SK-N-SH (cell line): ENCODE measurements at regions not wholly inside any gene's neighbourhood (a gene's known extent, or its start where the extent isn't known, plus 50 kb on each side); places are given as distances from the start of the nearest gene placed in this dataset.

Source experiments
- CTCF ChIA-PET: fragments of 300-600, 350-600 bp; formaldehyde crosslinking; extraction: SDS; loops from one replicate; lab custom pipeline; 2021; lab: Yijun Ruan, JAX
- POLR2A ChIA-PET: fragments of 350-600 bp; sonication (Branson Sonifier 250); formaldehyde crosslinking; extraction: SDS; loops from one replicate; lab custom pipeline; 2020; ENCODE audit warnings: antibody characterized with exemption, inconsistent platforms; lab: Yijun Ruan, JAX
- DNase-seq: peaks from one replicate; pipeline ENCODE4 v3.0.0; 2012
- H2AFZ ChIP-seq: fragments of 200-600 bp; sonication (generic); 2 replicates; pipeline ENCODE4 v1.8.1; 2016; ENCODE audit warnings: antibody characterized with exemption, mild to moderate bottlenecking, low read depth
- H3F3A ChIP-seq: fragments of 200-600 bp; sonication (generic); replicated peaks from 2 replicates; pipeline ENCODE3; 2016; ENCODE audit warnings: antibody characterized with exemption, mild to moderate bottlenecking; ENCODE audit not compliant: insufficient read depth
- H3K27ac ChIP-seq, 2 experiments: fragments of 200-500 bp in 1 of 2; fragments of 200-600 bp in 1 of 2; sonication (Bioruptor generic) in 1 of 2; sonication (generic), shearing (Covaris generic) in 1 of 2; 2 replicates each; pipeline versions ENCODE4 v1.5.1 to v1.6.1; 2014 to 2016; ENCODE audit warnings: low read depth in 2 of 2, inconsistent platforms in 1 of 2, low read length in 1 of 2, mild to moderate bottlenecking in 1 of 2, mixed read lengths in 1 of 2
- H3K27me3 ChIP-seq: fragments of 200-600 bp; sonication (generic), shearing (Covaris generic); 2 replicates; pipeline ENCODE4 v1.6.1; 2016; ENCODE audit warnings: mixed run types; ENCODE audit not compliant: insufficient read depth
- H3K36me3 ChIP-seq, 2 experiments: fragments of 200-500 bp in 1 of 2; fragments of 200-600 bp in 1 of 2; sonication (Bioruptor generic) in 1 of 2; sonication (generic) in 1 of 2; replicated peaks in 1 of 2; 2 replicates each; pipeline versions ENCODE3 to v1.5.1; 2014 to 2016; ENCODE audit warnings: low read length in 1 of 2, mild to moderate bottlenecking in 1 of 2; ENCODE audit not compliant: insufficient read depth in 2 of 2, control insufficient read depth in 1 of 2
- H3K4me1 ChIP-seq, 2 experiments: fragments of 200-500 bp in 1 of 2; fragments of 200-600 bp in 1 of 2; sonication (Bioruptor generic) in 1 of 2; sonication (generic), shearing (Covaris generic) in 1 of 2; 2 replicates each; pipeline versions ENCODE4 v1.5.1 to v1.6.1; 2014 to 2016; ENCODE audit warnings: low read depth in 1 of 2, low read length in 1 of 2, mixed run types in 1 of 2; ENCODE audit not compliant: insufficient read depth in 2 of 2, control insufficient read depth in 1 of 2
- H3K4me2 ChIP-seq: fragments of 200-600 bp; sonication (generic), shearing (Covaris generic); 2 replicates; pipeline ENCODE4 v1.6.1; 2017; ENCODE audit warnings: mixed run types
- H3K4me3 ChIP-seq, 2 experiments: fragments of 200-500 bp in 1 of 2; fragments of 200-600 bp in 1 of 2; sonication (Bioruptor generic) in 1 of 2; sonication (generic), shearing (Covaris generic) in 1 of 2; 2 replicates each; pipeline versions ENCODE4 v1.5.1 to v1.8.1; 2014 to 2016; ENCODE audit warnings: low read depth in 2 of 2, inconsistent platforms in 1 of 2, low read length in 1 of 2, mild to moderate bottlenecking in 1 of 2, mixed read lengths in 1 of 2, moderate library complexity in 1 of 2
- H3K79me2 ChIP-seq: fragments of 200-600 bp; sonication (generic); 2 replicates; pipeline ENCODE4 v1.8.1; 2017; ENCODE audit warnings: mild to moderate bottlenecking; ENCODE audit not compliant: insufficient read depth
- H3K9ac ChIP-seq: fragments of 200-600 bp; sonication (generic); 2 replicates; pipeline ENCODE4 v1.6.1; 2017; ENCODE audit warnings: mixed run types
- H3K9me2 ChIP-seq: fragments of 200-600 bp; sonication (generic); 2 replicates; pipeline ENCODE4 v1.6.1; 2017; ENCODE audit warnings: mixed run types
- H3K9me3 ChIP-seq: fragments of 200-600 bp; sonication (generic); 2 replicates; pipeline ENCODE4 v1.6.1; 2017; ENCODE audit warnings: mixed run types, mild to moderate bottlenecking, moderate library complexity
- H4K20me1 ChIP-seq: fragments of 200-600 bp; sonication (generic); 2 replicates; pipeline ENCODE4 v1.6.1; 2017; ENCODE audit warnings: mild to moderate bottlenecking, mixed run types; ENCODE audit not compliant: insufficient read depth
- ELF1 ChIP-seq: IDR thresholded peaks from 2 replicates; pipeline ENCODE4 v1.4.0; 2012
- EP300 ChIP-seq, 2 experiments: IDR thresholded peaks; 2 replicates each; pipeline versions ENCODE4 v1.4.0 to v1.6.1; 2012; ENCODE audit warnings: borderline replicate concordance in 1 of 2, low read depth in 1 of 2, low read length in 1 of 2
- EZH2phosphoT487 ChIP-seq: fragments of 200-600 bp; sonication (generic); IDR thresholded peaks from 2 replicates; pipeline ENCODE4 v1.6.1; 2017; ENCODE audit warnings: low read depth, mixed run types, mild to moderate bottlenecking, antibody characterized with exemption, moderate library complexity, borderline replicate concordance
- FOSL2 ChIP-seq: IDR thresholded peaks from 2 replicates; pipeline ENCODE4 v1.4.0; 2012; ENCODE audit warnings: low read depth, mild to moderate bottlenecking, moderate library complexity, borderline replicate concordance
- IRF3 ChIP-seq: fragments of 150-350 bp; IDR thresholded peaks from 2 replicates; pipeline ENCODE4 v1.6.1; 2016; ENCODE audit warnings: mild to moderate bottlenecking, low read depth, low read length
- MXI1 ChIP-seq: IDR thresholded peaks from 2 replicates; pipeline ENCODE4 v1.6.1; 2012; ENCODE audit warnings: mild to moderate bottlenecking, low read depth, low read length, improper control_type of control experiment
- NFIC ChIP-seq: IDR thresholded peaks from 2 replicates; pipeline ENCODE4 v1.4.0; 2012; ENCODE audit warnings: borderline replicate concordance
- PBX3 ChIP-seq: IDR thresholded peaks from 2 replicates; pipeline ENCODE4; 2012
- SIN3A ChIP-seq: IDR thresholded peaks from 2 replicates; pipeline ENCODE4 v1.6.1; 2012; ENCODE audit warnings: low read depth, mild to moderate bottlenecking, low read length, moderate library complexity, borderline replicate concordance
- WGBS: methylation state at CpG from one replicate; pipeline ENCODE4 v1.1.6; 2017; ENCODE audit warnings: low lambda C conversion rate; 5-methylcytosine and 5-hydroxymethylcytosine counted together
- TF ChIP-seq, protein P1 (sequence below): IDR thresholded peaks from 2 replicates; pipeline ENCODE4 v1.4.0; 2012; ENCODE audit warnings: low read depth, borderline replicate concordance
- TF ChIP-seq, protein P2 (sequence below): IDR thresholded peaks from 2 replicates; pipeline ENCODE4 v1.4.0; 2012; ENCODE audit warnings: low read depth, borderline replicate concordance
- TF ChIP-seq, protein P3 (sequence below): fragments of 150-350 bp; IDR thresholded peaks from 2 replicates; pipeline ENCODE4 v1.6.1; 2017; ENCODE audit warnings: antibody characterized with exemption, low read length, low read depth, borderline replicate concordance
- TF ChIP-seq, protein P4 (sequence below): IDR thresholded peaks from 2 replicates; pipeline ENCODE4 v1.6.1; 2012; ENCODE audit warnings: mild to moderate bottlenecking, low read depth, low read length, moderate library complexity
- TF ChIP-seq, protein P5 (sequence below): IDR thresholded peaks from 2 replicates; pipeline ENCODE4 v1.4.0; 2012; ENCODE audit warnings: low read depth

- no peak for TF ChIP-seq PBX3
- TF ChIP-seq, protein P1, sequence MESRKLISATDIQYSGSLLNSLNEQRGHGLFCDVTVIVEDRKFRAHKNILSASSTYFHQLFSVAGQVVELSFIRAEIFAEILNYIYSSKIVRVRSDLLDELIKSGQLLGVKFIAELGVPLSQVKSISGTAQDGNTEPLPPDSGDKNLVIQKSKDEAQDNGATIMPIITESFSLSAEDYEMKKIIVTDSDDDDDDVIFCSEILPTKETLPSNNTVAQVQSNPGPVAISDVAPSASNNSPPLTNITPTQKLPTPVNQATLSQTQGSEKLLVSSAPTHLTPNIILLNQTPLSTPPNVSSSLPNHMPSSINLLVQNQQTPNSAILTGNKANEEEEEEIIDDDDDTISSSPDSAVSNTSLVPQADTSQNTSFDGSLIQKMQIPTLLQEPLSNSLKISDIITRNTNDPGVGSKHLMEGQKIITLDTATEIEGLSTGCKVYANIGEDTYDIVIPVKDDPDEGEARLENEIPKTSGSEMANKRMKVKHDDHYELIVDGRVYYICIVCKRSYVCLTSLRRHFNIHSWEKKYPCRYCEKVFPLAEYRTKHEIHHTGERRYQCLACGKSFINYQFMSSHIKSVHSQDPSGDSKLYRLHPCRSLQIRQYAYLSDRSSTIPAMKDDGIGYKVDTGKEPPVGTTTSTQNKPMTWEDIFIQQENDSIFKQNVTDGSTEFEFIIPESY: no peak
Measured at GRCh38 chr7:91681718-91682117, 198.8 kb downstream of the MTERF1 start (continued).

GRCh38 chr7:91683823-91684222 is 196.7 kb downstream of the MTERF1 start:
- Histone ChIP-seq H3K9ac (no peak overlapping the region), H3K27me3 (no peaks in the 10 kb centered on the region), H2AFZ (no peak overlapping the region), H4K20me1 (no peaks in the 10 kb centered on the region), H3K9me3 (no peaks in the 10 kb centered on the region), H3K9me2 (no peaks in the 10 kb centered on the region), H3K4me2 (no peak overlapping the region), H3K4me1 (peaks cover 0 to 3% of the 10 kb centered on the region in 2 experiments; a peak in 1 of 4 replicates), H3K4me3 (no peak overlapping the region), H3K36me3 (no peaks in the 10 kb centered on the region), H3F3A (no peaks in the 10 kb centered on the region), H3K27ac (no peak overlapping the region), H3K79me2 (no peaks in the 10 kb centered on the region)
- TF ChIP-seq MXI1: no peak
- peak; percentile 16 for DNase-seq
- POLR2A ChIA-PET: interaction anchor here (0.6 kb wide), 1 partner anchor 91 kb away, joined by 4 read pairs; no protein-coding TSS in a partner anchor
- CTCF ChIA-PET: no interaction called here

GRCh38 chr7:91685544-91685943 is 195.0 kb downstream of the MTERF1 start:
- H3F3A ChIP-seq: no peaks in the 10 kb centered on the region
- H3K4me3 ChIP-seq: no peak overlapping the region
- ChIA-PET POLR2A (no interaction called here), CTCF (interaction anchor here (1.1 kb wide), 1 partner anchor 9 kb away, joined by 3 read pairs; no protein-coding TSS in a partner anchor)
- no peak for DNase-seq
- no peaks in the 10 kb centered on the region for H3K27me3 ChIP-seq
- WGBS: 24% methylated on average over 1 of the region's 1 CpG
- no peaks in the 10 kb centered on the region for H4K20me1 ChIP-seq
- no peak overlapping the region for H3K9ac ChIP-seq
- H3K9me2 ChIP-seq: no peaks in the 10 kb centered on the region
- no peak overlapping the region for H2AFZ ChIP-seq
- no peak overlapping the region for H3K4me2 ChIP-seq
- no peak overlapping the region for H3K27ac ChIP-seq
- no peaks in the 10 kb centered on the region for H3K36me3 ChIP-seq
- no peaks in the 10 kb centered on the region for H3K9me3 ChIP-seq
- H3K79me2 ChIP-seq: no peaks in the 10 kb centered on the region
- no peak for TF ChIP-seq SIN3A
- TF ChIP-seq IRF3: no peak
- TF ChIP-seq, protein P2, sequence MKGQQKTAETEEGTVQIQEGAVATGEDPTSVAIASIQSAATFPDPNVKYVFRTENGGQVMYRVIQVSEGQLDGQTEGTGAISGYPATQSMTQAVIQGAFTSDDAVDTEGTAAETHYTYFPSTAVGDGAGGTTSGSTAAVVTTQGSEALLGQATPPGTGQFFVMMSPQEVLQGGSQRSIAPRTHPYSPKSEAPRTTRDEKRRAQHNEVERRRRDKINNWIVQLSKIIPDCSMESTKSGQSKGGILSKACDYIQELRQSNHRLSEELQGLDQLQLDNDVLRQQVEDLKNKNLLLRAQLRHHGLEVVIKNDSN: no peak
- no peak for TF ChIP-seq ELF1
- TF ChIP-seq NFIC: no peak
- TF ChIP-seq EZH2phosphoT487: no peak
- no peak for TF ChIP-seq EP300 (IDR thresholded peaks at IDR 0.05; ENCODE audit: borderline replicate concordance in 1 of 2, low read depth in 1 of 2, low read length in 1 of 2)
- TF ChIP-seq, protein P3, sequence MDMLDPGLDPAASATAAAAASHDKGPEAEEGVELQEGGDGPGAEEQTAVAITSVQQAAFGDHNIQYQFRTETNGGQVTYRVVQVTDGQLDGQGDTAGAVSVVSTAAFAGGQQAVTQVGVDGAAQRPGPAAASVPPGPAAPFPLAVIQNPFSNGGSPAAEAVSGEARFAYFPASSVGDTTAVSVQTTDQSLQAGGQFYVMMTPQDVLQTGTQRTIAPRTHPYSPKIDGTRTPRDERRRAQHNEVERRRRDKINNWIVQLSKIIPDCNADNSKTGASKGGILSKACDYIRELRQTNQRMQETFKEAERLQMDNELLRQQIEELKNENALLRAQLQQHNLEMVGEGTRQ: no peak
- TF ChIP-seq, protein P4, sequence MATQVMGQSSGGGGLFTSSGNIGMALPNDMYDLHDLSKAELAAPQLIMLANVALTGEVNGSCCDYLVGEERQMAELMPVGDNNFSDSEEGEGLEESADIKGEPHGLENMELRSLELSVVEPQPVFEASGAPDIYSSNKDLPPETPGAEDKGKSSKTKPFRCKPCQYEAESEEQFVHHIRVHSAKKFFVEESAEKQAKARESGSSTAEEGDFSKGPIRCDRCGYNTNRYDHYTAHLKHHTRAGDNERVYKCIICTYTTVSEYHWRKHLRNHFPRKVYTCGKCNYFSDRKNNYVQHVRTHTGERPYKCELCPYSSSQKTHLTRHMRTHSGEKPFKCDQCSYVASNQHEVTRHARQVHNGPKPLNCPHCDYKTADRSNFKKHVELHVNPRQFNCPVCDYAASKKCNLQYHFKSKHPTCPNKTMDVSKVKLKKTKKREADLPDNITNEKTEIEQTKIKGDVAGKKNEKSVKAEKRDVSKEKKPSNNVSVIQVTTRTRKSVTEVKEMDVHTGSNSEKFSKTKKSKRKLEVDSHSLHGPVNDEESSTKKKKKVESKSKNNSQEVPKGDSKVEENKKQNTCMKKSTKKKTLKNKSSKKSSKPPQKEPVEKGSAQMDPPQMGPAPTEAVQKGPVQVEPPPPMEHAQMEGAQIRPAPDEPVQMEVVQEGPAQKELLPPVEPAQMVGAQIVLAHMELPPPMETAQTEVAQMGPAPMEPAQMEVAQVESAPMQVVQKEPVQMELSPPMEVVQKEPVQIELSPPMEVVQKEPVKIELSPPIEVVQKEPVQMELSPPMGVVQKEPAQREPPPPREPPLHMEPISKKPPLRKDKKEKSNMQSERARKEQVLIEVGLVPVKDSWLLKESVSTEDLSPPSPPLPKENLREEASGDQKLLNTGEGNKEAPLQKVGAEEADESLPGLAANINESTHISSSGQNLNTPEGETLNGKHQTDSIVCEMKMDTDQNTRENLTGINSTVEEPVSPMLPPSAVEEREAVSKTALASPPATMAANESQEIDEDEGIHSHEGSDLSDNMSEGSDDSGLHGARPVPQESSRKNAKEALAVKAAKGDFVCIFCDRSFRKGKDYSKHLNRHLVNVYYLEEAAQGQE: no peak
- TF ChIP-seq FOSL2: no peak
- TF ChIP-seq, protein P5, sequence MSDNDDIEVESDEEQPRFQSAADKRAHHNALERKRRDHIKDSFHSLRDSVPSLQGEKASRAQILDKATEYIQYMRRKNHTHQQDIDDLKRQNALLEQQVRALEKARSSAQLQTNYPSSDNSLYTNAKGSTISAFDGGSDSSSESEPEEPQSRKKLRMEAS: no peak
- TF ChIP-seq, all 33 proteins: peak for 0
- H3K4me1 ChIP-seq: peaks cover 0 to 3% of the 10 kb centered on the region in 2 experiments; a peak in 1 of 4 replicates
